GM21825 (cell line): ENCODE measurements at regions not wholly inside any gene's neighbourhood (a gene's known extent, or its start where the extent isn't known, plus 50 kb on each side); places are given as distances from the start of the nearest gene placed in this dataset.
"Not testable (repeated sequence)": the region's sequence is repeated elsewhere in the genome, so short reads cannot be mapped to it uniquely, and the experiment has no call there.

ENCODE experiments used
- ATAC-seq: cut with Tn5 transposase; IDR thresholded peaks from one replicate; pipeline ENCODE4 v1.9.1; 2021; ENCODE audit warnings: mild to moderate bottlenecking, moderate library complexity; ENCODE audit not compliant: unreplicated experiment

- ATAC-seq = not testable (repeated sequence)
These were observed 79.4 kb upstream of the DRD5 start for GRCh38 chr4:9702019-9702418.

GRCh38 chr4:9702696-9703095 is 78.7 kb upstream of the DRD5 start:
- not testable (repeated sequence) for ATAC-seq

- no peak for ATAC-seq
These were observed 78.0 kb upstream of the DRD5 start for GRCh38 chr4:9703391-9703790.

GRCh38 chr4:9704126-9704525 is 77.3 kb upstream of the DRD5 start:
- not testable (repeated sequence) for ATAC-seq

- no peak for ATAC-seq
These were observed 76.7 kb upstream of the DRD5 start for GRCh38 chr4:9704551-9705332.

- ATAC-seq = not testable (repeated sequence)
These were observed 74.2 kb upstream of the DRD5 start for GRCh38 chr4:9707281-9707680.

GRCh38 chr4:9707936-9708335 is 73.5 kb upstream of the DRD5 start:
- not testable (repeated sequence) for ATAC-seq

GRCh38 chr4:9709724-9710123 is 71.7 kb upstream of the DRD5 start:
- ATAC-seq = no peak

GRCh38 chr4:9715271-9715670 is 66.2 kb upstream of the DRD5 start:
- ATAC-seq = not testable (repeated sequence)

- no peak for ATAC-seq
These were observed 65.3 kb upstream of the DRD5 start for GRCh38 chr4:9716093-9716492.

- not testable (repeated sequence) for ATAC-seq
These were observed 63.0 kb upstream of the DRD5 start for GRCh38 chr4:9718246-9718939.

GRCh38 chr4:9722131-9722530 is 59.3 kb upstream of the DRD5 start:
- not testable (repeated sequence) for ATAC-seq
